HCT116 (cell line): ENCODE measurements at regions not wholly inside any gene's neighbourhood (a gene's known extent, or its start where the extent isn't known, plus 50 kb on each side); places are given as distances from the start of the nearest gene placed in this dataset.

ENCODE experiments used
- CBX3 ChIP-seq: IDR thresholded peaks from 2 replicates; pipeline ENCODE4 v1.6.1; 2012; ENCODE audit warnings: low read depth
- EZH2 ChIP-seq: fragments of 200-600 bp; sonication (generic); IDR thresholded peaks from 2 replicates; pipeline ENCODE4 v1.6.1; 2017; ENCODE audit warnings: antibody characterized with exemption, mixed run types
- FOSL1 ChIP-seq: IDR thresholded peaks from 2 replicates; pipeline ENCODE4 v1.6.1; 2012; ENCODE audit warnings: low read depth
- POLR2A ChIP-seq: IDR thresholded peaks from 2 replicates; pipeline ENCODE4 v1.7.0; 2011; ENCODE audit warnings: borderline replicate concordance; ENCODE audit not compliant: insufficient read depth, insufficient read length; ENCODE audit errors: extremely low read depth
- POLR2AphosphoS5 ChIP-seq: IDR thresholded peaks from 2 replicates; pipeline ENCODE4 v1.6.1; 2011; ENCODE audit warnings: mild to moderate bottlenecking, low read depth, low read length, moderate library complexity
- RAD21 ChIP-seq: IDR thresholded peaks from 2 replicates; pipeline ENCODE4 v1.6.1; 2012; ENCODE audit warnings: low read depth, mild to moderate bottlenecking
- SIN3A ChIP-seq: IDR thresholded peaks from 2 replicates; pipeline ENCODE4 v1.6.1; 2012; ENCODE audit warnings: low read depth
- TF ChIP-seq, protein P1 (sequence below): IDR thresholded peaks from 2 replicates; pipeline ENCODE4 v1.6.1; 2012
- TF ChIP-seq, protein P2 (sequence below), 3 experiments: fragments of 200-600 bp in 1 of 3; sonication (generic) in 1 of 3; IDR thresholded peaks in 2 of 3; conservative IDR thresholded peaks in 1 of 3; 2 replicates each; pipeline ENCODE4 v1.5.1; 2012 to 2017; ENCODE audit warnings: low read depth in 2 of 3, low read length in 2 of 3, antibody characterized with exemption in 1 of 3, borderline replicate concordance in 1 of 3, control low read depth in 1 of 3, mild to moderate bottlenecking in 1 of 3, mixed read lengths in 1 of 3, mixed run types in 1 of 3, moderate library complexity in 1 of 3; ENCODE audit not compliant: insufficient read depth in 1 of 3
- TF ChIP-seq, protein P3 (sequence below): IDR thresholded peaks from 2 replicates; pipeline ENCODE4 v1.6.1; 2012; ENCODE audit warnings: low read depth

DNA sequence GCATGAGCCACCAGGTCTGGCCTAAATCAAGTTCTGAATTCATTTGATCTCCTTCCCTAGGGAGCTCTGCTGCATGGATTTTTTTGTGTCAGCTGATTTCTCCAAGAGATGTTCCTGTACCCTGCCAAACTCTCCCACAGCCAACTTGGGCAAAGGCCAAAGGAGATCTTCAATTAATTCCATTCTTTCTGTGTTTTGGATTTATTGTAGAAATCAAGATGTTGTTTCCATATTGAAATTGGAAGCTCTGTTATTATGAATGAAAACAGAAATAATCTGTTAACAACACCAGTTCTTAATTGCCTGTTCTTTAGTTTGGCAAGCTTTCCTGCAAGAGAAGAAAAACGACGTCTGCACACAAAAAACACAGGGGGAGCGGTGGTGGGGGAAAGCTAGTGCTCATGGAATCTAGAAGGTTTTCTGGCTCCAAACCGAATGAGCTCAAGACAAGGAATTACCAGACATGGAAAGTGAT lies 86.5 kb upstream of the ABCC4 start:
- TF ChIP-seq, protein P1, sequence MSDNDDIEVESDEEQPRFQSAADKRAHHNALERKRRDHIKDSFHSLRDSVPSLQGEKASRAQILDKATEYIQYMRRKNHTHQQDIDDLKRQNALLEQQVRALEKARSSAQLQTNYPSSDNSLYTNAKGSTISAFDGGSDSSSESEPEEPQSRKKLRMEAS = no peak
- TF ChIP-seq POLR2AphosphoS5 = no peak
- TF ChIP-seq RAD21 = no peak
- TF ChIP-seq POLR2A = no peak
- TF ChIP-seq, protein P2, sequence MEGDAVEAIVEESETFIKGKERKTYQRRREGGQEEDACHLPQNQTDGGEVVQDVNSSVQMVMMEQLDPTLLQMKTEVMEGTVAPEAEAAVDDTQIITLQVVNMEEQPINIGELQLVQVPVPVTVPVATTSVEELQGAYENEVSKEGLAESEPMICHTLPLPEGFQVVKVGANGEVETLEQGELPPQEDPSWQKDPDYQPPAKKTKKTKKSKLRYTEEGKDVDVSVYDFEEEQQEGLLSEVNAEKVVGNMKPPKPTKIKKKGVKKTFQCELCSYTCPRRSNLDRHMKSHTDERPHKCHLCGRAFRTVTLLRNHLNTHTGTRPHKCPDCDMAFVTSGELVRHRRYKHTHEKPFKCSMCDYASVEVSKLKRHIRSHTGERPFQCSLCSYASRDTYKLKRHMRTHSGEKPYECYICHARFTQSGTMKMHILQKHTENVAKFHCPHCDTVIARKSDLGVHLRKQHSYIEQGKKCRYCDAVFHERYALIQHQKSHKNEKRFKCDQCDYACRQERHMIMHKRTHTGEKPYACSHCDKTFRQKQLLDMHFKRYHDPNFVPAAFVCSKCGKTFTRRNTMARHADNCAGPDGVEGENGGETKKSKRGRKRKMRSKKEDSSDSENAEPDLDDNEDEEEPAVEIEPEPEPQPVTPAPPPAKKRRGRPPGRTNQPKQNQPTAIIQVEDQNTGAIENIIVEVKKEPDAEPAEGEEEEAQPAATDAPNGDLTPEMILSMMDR (IDR thresholded peaks at IDR 0.05 in 2 of 3, conservative IDR thresholded peaks at IDR 0.05 in 1 of 3; ENCODE audit: borderline replicate concordance in 1 of 3, insufficient read depth in 1 of 3, low read depth in 2 of 3, low read length in 2 of 3) = no peak
- TF ChIP-seq EZH2 = no peak
- TF ChIP-seq CBX3 = no peak
- no peak for TF ChIP-seq FOSL1
- TF ChIP-seq, protein P3, sequence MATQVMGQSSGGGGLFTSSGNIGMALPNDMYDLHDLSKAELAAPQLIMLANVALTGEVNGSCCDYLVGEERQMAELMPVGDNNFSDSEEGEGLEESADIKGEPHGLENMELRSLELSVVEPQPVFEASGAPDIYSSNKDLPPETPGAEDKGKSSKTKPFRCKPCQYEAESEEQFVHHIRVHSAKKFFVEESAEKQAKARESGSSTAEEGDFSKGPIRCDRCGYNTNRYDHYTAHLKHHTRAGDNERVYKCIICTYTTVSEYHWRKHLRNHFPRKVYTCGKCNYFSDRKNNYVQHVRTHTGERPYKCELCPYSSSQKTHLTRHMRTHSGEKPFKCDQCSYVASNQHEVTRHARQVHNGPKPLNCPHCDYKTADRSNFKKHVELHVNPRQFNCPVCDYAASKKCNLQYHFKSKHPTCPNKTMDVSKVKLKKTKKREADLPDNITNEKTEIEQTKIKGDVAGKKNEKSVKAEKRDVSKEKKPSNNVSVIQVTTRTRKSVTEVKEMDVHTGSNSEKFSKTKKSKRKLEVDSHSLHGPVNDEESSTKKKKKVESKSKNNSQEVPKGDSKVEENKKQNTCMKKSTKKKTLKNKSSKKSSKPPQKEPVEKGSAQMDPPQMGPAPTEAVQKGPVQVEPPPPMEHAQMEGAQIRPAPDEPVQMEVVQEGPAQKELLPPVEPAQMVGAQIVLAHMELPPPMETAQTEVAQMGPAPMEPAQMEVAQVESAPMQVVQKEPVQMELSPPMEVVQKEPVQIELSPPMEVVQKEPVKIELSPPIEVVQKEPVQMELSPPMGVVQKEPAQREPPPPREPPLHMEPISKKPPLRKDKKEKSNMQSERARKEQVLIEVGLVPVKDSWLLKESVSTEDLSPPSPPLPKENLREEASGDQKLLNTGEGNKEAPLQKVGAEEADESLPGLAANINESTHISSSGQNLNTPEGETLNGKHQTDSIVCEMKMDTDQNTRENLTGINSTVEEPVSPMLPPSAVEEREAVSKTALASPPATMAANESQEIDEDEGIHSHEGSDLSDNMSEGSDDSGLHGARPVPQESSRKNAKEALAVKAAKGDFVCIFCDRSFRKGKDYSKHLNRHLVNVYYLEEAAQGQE = no peak
- TF ChIP-seq SIN3A = no peak
